OCI-LY3 (cell line): ENCODE measurements at regions not wholly inside any gene's neighbourhood (a gene's known extent, or its start where the extent isn't known, plus 50 kb on each side); places are given as distances from the start of the nearest gene placed in this dataset.

Source experiments
- H2AFZ ChIP-seq: fragments of 200-600, 300-600 bp; shearing (Covaris generic); 2 replicates; pipeline ENCODE4 v1.6.0; 2014; ENCODE audit warnings: antibody characterized with exemption, low read depth, low read length
- H3K27ac ChIP-seq: fragments of 200-600, 300-600 bp; sonication (generic); 2 replicates; pipeline ENCODE4 v1.5.1; 2014; ENCODE audit warnings: mild to moderate bottlenecking, low read length, moderate library complexity, mixed read lengths
- H3K27me3 ChIP-seq: fragments of 200-600, 300-600 bp; sonication (generic); 2 replicates; pipeline ENCODE4 v1.6.1; 2014; ENCODE audit warnings: low read depth, low read length, mixed read lengths
- H3K36me3 ChIP-seq: fragments of 200-600, 300-600 bp; sonication (generic); replicated peaks from 2 replicates; pipeline ENCODE3; 2014; ENCODE audit warnings: low read depth, low read length, mixed read lengths
- H3K4me1 ChIP-seq: fragments of 300-600, 200-600 bp; sonication (generic); 2 replicates; pipeline ENCODE4 v1.6.1; 2014; ENCODE audit warnings: low read length, mixed read lengths
- H3K4me2 ChIP-seq: fragments of 200-600, 300-600 bp; sonication (generic); 2 replicates; pipeline ENCODE4 v1.6.1; 2014; ENCODE audit warnings: low read length, mixed read lengths
- H3K4me3 ChIP-seq: fragments of 300-600, 200-600 bp; sonication (generic); 2 replicates; pipeline ENCODE4 v1.5.1; 2014; ENCODE audit warnings: antibody characterized with exemption, mild to moderate bottlenecking, low read length, moderate library complexity
- H3K79me2 ChIP-seq: fragments of 300-600, 200-600 bp; shearing (Covaris generic); 2 replicates; pipeline ENCODE4 v1.6.1; 2014; ENCODE audit warnings: mild to moderate bottlenecking, low read length, mixed read lengths
- H3K9ac ChIP-seq: fragments of 300-600, 200-600 bp; shearing (Covaris generic); 2 replicates; pipeline ENCODE4 v1.6.0; 2014; ENCODE audit warnings: mild to moderate bottlenecking, low read length, moderate library complexity
- H3K9me3 ChIP-seq: fragments of 200-600, 300-600 bp; shearing (Covaris generic); 2 replicates; pipeline ENCODE4 v1.6.1; 2014; ENCODE audit warnings: low read length, mixed read lengths; ENCODE audit not compliant: insufficient read depth
- H4K20me1 ChIP-seq: fragments of 200-600, 300-600 bp; sonication (generic); 2 replicates; pipeline ENCODE4 v1.6.1; 2016; ENCODE audit warnings: low read length, mixed read lengths; ENCODE audit not compliant: insufficient read depth
- CTCF ChIP-seq: fragments of 200-600, 300-600 bp; sonication (generic); IDR thresholded peaks from 2 replicates; pipeline ENCODE4 v1.5.1; 2014; ENCODE audit warnings: antibody characterized with exemption, low read length, low read depth
- EZH2phosphoT487 ChIP-seq: fragments of 200-600 bp; shearing (Covaris generic); IDR thresholded peaks from 2 replicates; pipeline ENCODE4 v1.6.1; 2018; ENCODE audit warnings: antibody characterized with exemption, mixed run types, low read depth

GRCh38 chr2:234241656-234242458 is 191.4 kb downstream of the SPP2 start:
- Histone ChIP-seq H3K4me1 (no peaks in the 10 kb centered on the region), H3K36me3 (no peaks in the 10 kb centered on the region), H3K9ac (no peak overlapping the region), H3K27ac (no peak overlapping the region), H3K27me3 (no peaks in the 10 kb centered on the region), H3K4me2 (no peak overlapping the region), H3K79me2 (no peaks in the 10 kb centered on the region), H3K4me3 (no peak overlapping the region), H4K20me1 (no peaks in the 10 kb centered on the region), H3K9me3 (no peaks in the 10 kb centered on the region), H2AFZ (no peak overlapping the region)
- TF ChIP-seq EZH2phosphoT487 (no peak), CTCF (no peak)

GRCh38 chr2:234240917-234241316 is 190.4 kb downstream of the SPP2 start:
- H3K9ac ChIP-seq: no peak overlapping the region
- H2AFZ ChIP-seq: no peak overlapping the region
- no peak overlapping the region for H3K27ac ChIP-seq
- H3K9me3 ChIP-seq: no peaks in the 10 kb centered on the region
- no peak for TF ChIP-seq EZH2phosphoT487
- TF ChIP-seq CTCF: no peak
- H3K79me2 ChIP-seq: no peaks in the 10 kb centered on the region
- H3K27me3 ChIP-seq: no peaks in the 10 kb centered on the region
- H3K4me1 ChIP-seq: no peaks in the 10 kb centered on the region
- no peak overlapping the region for H3K4me2 ChIP-seq
- no peaks in the 10 kb centered on the region for H4K20me1 ChIP-seq
- H3K36me3 ChIP-seq: no peaks in the 10 kb centered on the region
- H3K4me3 ChIP-seq: no peak overlapping the region

- no peaks in the 10 kb centered on the region for H4K20me1 ChIP-seq
- no peak for TF ChIP-seq CTCF
- H3K27me3 ChIP-seq: no peaks in the 10 kb centered on the region
Observed at GRCh38 chr2:234235191-234235590, 184.7 kb downstream of the SPP2 start.

GRCh38 chr2:234231460-234231859 is 181.0 kb downstream of the SPP2 start:
- no peaks in the 10 kb centered on the region for H3K4me1 ChIP-seq
- H4K20me1 ChIP-seq: no peaks in the 10 kb centered on the region
- no peak overlapping the region for H2AFZ ChIP-seq
- no peaks in the 10 kb centered on the region for H3K27me3 ChIP-seq
- H3K4me2 ChIP-seq: no peak overlapping the region
- H3K9ac ChIP-seq: no peak overlapping the region
- no peak overlapping the region for H3K4me3 ChIP-seq
- TF ChIP-seq EZH2phosphoT487 (no peak), CTCF (no peak)
- H3K27ac ChIP-seq: no peak overlapping the region
- H3K9me3 ChIP-seq: no peaks in the 10 kb centered on the region
- H3K79me2 ChIP-seq: no peaks in the 10 kb centered on the region
- H3K36me3 ChIP-seq: no peaks in the 10 kb centered on the region

More at GRCh38 chr2:234235191-234235590, 184.7 kb downstream of the SPP2 start:
- no peak overlapping the region for H3K4me2 ChIP-seq
- no peak overlapping the region for H3K27ac ChIP-seq
- no peaks in the 10 kb centered on the region for H3K79me2 ChIP-seq
- no peak overlapping the region for H3K9ac ChIP-seq
- H3K36me3 ChIP-seq: no peaks in the 10 kb centered on the region
- no peak overlapping the region for H3K4me3 ChIP-seq
- H3K9me3 ChIP-seq: no peaks in the 10 kb centered on the region
- no peaks in the 10 kb centered on the region for H3K4me1 ChIP-seq
- no peak overlapping the region for H2AFZ ChIP-seq
